Activated B cell treated with CpG ODN at 0.5 μM for 24 hours (primary cell): ENCODE measurements at regions not wholly inside any gene's neighbourhood (a gene's known extent, or its start where the extent isn't known, plus 50 kb on each side); places are given as distances from the start of the nearest gene placed in this dataset.

Experiments used
- ATAC-seq: fragments of 200-7000 bp; cut with Tn5 transposase; one replicate; pipeline ENCODE4 v1.10.0; 2021; ENCODE audit warnings: low read depth, mild to moderate bottlenecking, moderate library complexity
- CTCF ChIA-PET: fragments of 350-600 bp; sonication (Branson Sonifier 250); formaldehyde crosslinking; loops from one replicate; lab custom pipeline; 2021; ENCODE audit warnings: antibody characterized with exemption; lab: Charles Lee
- POLR2A ChIA-PET: fragments of 350-600 bp; sonication (Branson Sonifier 250); formaldehyde crosslinking; loops from one replicate; lab custom pipeline; 2021; ENCODE audit warnings: antibody characterized with exemption; lab: Charles Lee
- DNase-seq: peaks from one replicate; pipeline ENCODE4 v3.0.0; 2022
- H3K27ac Mint-ChIP-seq: one replicate; pipeline ENCODE4 v1.8.0; 2020; ENCODE audit warnings: mixed read lengths
- H3K27me3 Mint-ChIP-seq: one replicate; pipeline ENCODE4 v1.8.0; 2021; ENCODE audit warnings: mixed read lengths
- H3K36me3 Mint-ChIP-seq: one replicate; pipeline ENCODE4 v1.8.0; 2021; ENCODE audit warnings: low read depth, mixed read lengths
- H3K4me1 Mint-ChIP-seq: one replicate; pipeline ENCODE4 v1.8.0; 2021; ENCODE audit warnings: mixed read lengths
- H3K4me3 Mint-ChIP-seq: one replicate; pipeline ENCODE4 v1.8.0; 2020; ENCODE audit warnings: mild to moderate bottlenecking, mixed read lengths
- H3K9me3 Mint-ChIP-seq: one replicate; pipeline ENCODE4 v1.8.0; 2020; ENCODE audit warnings: mixed read lengths
- CTCF ChIP-seq: fragments of 200-600 bp; IDR thresholded peaks from one replicate; pipeline ENCODE4 v1.8.0; 2022; ENCODE audit warnings: antibody characterized with exemption, mild to moderate bottlenecking
- intact Hi-C: fragments of 100-400 bp; cut with micrococcal nuclease; formaldehyde crosslinking; loops from one replicate; pipeline ENCODE4 v1.15.1; 2024

DNA sequence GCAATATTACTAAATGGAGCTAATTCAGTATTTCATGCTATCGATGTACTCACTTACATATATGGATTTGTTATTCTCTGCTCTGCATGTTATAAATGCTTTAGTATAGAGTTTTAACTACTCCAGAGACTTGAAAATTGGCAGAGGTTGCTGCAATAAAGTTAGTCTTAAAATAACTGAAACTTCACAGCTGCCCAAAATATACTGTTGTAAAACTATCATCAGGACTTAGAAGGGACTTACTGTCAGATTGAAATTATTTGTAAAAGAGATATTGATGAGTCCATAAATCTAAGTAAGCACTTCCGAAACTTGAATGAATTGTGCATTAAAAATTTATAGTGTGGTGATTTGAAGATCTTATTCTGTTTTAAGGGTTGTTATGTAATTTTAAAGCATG, 1178.2 kb upstream of the PCDH20 start:
- no peak for TF ChIP-seq CTCF
- ChIA-PET CTCF (no interaction called here), POLR2A (no interaction called here)
- ATAC-seq (no peak), DNase-seq (no peak)
- no peaks in the 10 kb centered on the region for H3K4me1 Mint-ChIP-seq
- intact Hi-C loops = no loop called here
- H3K27me3 Mint-ChIP-seq = no peaks in the 10 kb centered on the region
- H3K4me3 Mint-ChIP-seq = no peak overlapping the region
- peaks cover 7% of the 10 kb centered on the region for H3K9me3 Mint-ChIP-seq
- no peaks in the 10 kb centered on the region for H3K36me3 Mint-ChIP-seq
- H3K27ac Mint-ChIP-seq = no peak overlapping the region

DNA sequence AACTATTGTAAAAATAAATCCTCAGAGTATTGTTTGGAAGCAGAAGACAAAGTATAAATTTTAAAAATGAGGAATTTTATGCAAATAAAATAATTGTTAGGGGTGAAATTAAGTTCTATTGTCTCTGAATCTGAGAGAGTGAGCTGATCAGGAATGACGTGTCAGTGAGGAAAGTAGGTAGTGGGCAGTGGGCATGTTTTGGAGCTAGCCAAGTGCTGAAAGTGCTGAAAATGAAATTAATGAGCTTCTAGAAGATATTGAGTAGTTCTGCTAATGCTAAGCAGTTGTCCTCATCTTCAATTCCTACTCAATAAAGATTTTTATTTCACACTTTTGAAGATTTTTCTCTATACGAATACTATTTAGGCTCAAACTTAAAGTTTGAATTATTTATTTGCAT, 1167.8 kb upstream of the PCDH20 start:
- CTCF ChIA-PET = no interaction called here
- peaks cover 2% of the 10 kb centered on the region for H3K9me3 Mint-ChIP-seq
- no peak for TF ChIP-seq CTCF

GRCh38 chr13:62578402-62578801, 1162.8 kb upstream of the PCDH20 start:
- POLR2A ChIA-PET = no interaction called here
- peaks cover 3% of the 10 kb centered on the region for H3K9me3 Mint-ChIP-seq
- no peaks in the 10 kb centered on the region for H3K27me3 Mint-ChIP-seq
- H3K4me1 Mint-ChIP-seq = no peaks in the 10 kb centered on the region
- CTCF ChIA-PET = no interaction called here
- no peak overlapping the region for H3K4me3 Mint-ChIP-seq
- DNase-seq (no peak), ATAC-seq (no peak)
- intact Hi-C loops = no loop called here
- no peak for TF ChIP-seq CTCF
- H3K36me3 Mint-ChIP-seq = no peaks in the 10 kb centered on the region
- H3K27ac Mint-ChIP-seq = no peak overlapping the region

More for the DNA sequence above, 1167.8 kb upstream of the PCDH20 start:
- ATAC-seq (no peak), DNase-seq (no peak)
- Mint-ChIP-seq H3K4me1 (no peaks in the 10 kb centered on the region), H3K4me3 (no peak overlapping the region), H3K27ac (no peak overlapping the region), H3K36me3 (no peaks in the 10 kb centered on the region), H3K27me3 (no peaks in the 10 kb centered on the region)
- POLR2A ChIA-PET = no interaction called here
- intact Hi-C loops = no loop called here

DNA sequence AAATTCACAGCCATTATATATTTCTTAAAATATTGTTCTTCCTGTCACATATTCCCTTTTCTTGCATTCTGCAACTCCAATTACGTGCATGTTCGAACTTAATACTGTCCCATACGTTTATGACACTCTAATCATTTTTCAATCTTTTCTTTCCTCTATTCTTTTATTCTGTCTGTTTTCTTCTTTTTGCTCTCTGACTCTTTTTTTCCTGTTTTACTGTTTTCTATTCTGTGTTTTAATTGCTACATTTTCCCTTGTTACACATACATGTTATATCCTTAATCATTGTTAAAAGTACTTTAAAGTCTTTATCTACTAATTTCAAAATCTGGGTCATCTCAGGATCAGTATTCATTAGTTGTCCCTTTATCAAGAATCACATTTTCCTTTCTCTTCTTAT, 1149.1 kb upstream of the PCDH20 start:
- Mint-ChIP-seq H3K9me3 (no peaks in the 10 kb centered on the region), H3K27me3 (no peaks in the 10 kb centered on the region), H3K36me3 (no peaks in the 10 kb centered on the region), H3K4me1 (no peaks in the 10 kb centered on the region), H3K27ac (no peak overlapping the region), H3K4me3 (no peak overlapping the region)
- intact Hi-C loops = no loop called here
- ChIA-PET POLR2A (no interaction called here), CTCF (no interaction called here)
- ATAC-seq (no peak), DNase-seq (no peak)
- no peak for TF ChIP-seq CTCF

DNA sequence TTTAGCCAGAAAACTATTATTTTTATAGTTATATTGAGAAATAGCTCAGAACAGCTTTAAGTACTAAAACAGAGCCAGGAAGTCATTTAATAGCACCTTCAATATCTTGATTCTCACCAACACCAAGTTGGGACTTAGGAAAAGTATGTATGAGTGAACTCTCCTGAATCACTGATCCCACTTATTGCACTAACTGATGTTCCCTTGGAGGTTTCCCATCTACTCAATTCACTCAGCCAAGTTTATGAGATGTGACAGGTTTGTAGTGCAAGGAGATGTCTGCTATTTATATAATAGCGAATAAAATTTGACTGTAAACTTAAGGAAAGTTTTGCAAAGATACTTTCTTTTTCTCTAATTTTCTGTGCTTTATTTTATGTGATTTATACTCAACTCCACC, 1147.6 kb upstream of the PCDH20 start:
- Mint-ChIP-seq H3K4me3 (no peak overlapping the region), H3K36me3 (no peaks in the 10 kb centered on the region), H3K4me1 (no peaks in the 10 kb centered on the region), H3K9me3 (no peaks in the 10 kb centered on the region), H3K27me3 (no peaks in the 10 kb centered on the region), H3K27ac (no peak overlapping the region)
- no peak for TF ChIP-seq CTCF
- DNase-seq (no peak), ATAC-seq (no peak)
- intact Hi-C loops = no loop called here
- ChIA-PET POLR2A (no interaction called here), CTCF (no interaction called here)
